Dermis microvascular lymphatic vessel endothelial cell (primary cell): ENCODE measurements at regions not wholly inside any gene's neighbourhood (a gene's known extent, or its start where the extent isn't known, plus 50 kb on each side); places are given as distances from the start of the nearest gene placed in this dataset.
"Not testable (repeated sequence)": the region's sequence is repeated elsewhere in the genome, so short reads cannot be mapped to it uniquely, and the experiment has no call there.

Experiments
- DNase-seq, 2 donors: peaks; one replicate each; pipeline versions ENCODE4 v3.0.0 to v3.0.0-alpha.2; 2010; ENCODE audit warnings: low read depth in 2 of 2

GRCh38 chr13:44149231-44149630 is 224.4 kb upstream of the SERP2 start:
- not testable (repeated sequence) for DNase-seq

- DNase-seq: no peak
These were observed 223.8 kb upstream of the SERP2 start for GRCh38 chr13:44149821-44150220.

DNA sequence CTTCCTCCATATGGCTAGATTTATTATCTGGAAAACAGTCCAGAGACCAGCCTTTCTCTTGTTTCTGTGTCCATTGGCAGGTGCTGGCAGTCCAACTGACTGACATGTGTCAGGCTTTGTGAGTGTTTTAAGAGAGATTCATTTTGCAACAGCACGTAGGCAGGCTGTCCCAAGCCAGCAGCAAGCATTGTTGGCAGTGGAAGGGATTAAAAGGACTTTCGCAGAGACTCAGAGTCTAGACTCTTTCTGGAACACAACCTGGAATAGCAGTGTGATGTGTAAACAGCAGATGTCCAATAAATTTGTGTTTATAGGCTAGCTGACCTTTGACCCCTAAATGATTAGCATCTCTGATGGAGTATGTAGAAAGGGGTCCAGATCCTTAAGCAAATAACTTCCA is 222.2 kb upstream of the SERP2 start:
- no peak for DNase-seq

GRCh38 chr13:44153496-44153895 is 220.1 kb upstream of the SERP2 start:
- no peak for DNase-seq

GRCh38 chr13:44155422-44156293 is 218.0 kb upstream of the SERP2 start:
- peak in 1 of 2 donors; percentile 17 for DNase-seq

DNA sequence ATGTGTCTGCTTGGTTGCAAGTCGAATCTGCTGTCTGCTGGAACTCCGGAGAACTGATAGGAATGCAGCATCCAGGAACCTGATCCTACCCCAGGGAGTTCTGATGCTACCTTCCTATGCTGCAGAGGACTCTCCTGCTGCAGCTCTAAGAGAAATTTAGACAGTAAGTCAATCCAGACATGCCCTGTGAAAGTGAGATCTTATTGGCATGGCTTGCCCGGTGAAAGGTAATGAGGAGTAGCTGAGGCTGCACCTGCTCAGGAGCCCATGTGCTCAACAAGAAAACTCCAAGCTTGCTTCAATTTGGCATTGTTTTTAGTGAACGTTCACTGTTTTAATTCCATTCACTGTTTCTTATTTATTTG is 217.3 kb upstream of the SERP2 start:
- no peak for DNase-seq

DNA sequence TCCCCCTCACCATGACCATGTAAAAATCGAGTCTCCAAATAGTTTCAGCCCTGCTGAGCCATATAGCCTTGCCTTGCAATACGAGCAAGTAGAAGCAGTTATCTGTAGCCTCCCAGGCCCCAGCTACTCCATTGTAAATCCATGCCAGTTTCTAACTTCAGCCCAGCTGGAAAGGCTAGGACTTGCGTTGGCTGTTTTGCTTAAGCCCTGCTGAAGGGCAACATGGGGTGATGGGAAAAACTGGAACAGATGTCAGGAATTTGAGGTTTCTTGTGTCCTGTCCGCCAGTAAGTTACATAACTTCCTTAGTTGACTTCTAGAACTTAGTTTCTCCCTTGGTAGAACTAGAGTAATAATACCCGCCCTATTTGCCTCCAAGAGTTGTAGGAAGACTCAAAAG is 216.0 kb upstream of the SERP2 start:
- DNase-seq: no peak

DNA sequence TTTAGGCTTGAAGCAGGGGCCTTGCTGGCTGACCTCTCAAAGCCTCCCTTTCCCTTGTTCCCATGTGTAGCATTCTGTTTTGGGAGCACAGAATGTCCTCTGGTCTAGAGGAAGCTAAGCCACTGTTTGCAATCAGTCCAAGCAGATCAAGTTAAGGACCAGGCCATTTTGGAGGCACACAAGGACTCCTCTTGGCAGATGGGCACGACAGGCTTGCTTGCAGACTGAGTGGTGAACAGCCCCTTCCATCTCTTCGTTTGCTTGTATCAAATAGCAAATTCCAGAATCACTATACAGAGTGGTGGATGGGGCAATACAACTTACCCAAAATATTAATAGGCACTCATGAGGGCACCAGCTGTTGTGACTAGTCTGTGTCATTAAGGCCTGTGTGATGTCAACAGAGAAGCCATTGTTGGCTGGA is 215.5 kb upstream of the SERP2 start:
- DNase-seq: no peak

DNA sequence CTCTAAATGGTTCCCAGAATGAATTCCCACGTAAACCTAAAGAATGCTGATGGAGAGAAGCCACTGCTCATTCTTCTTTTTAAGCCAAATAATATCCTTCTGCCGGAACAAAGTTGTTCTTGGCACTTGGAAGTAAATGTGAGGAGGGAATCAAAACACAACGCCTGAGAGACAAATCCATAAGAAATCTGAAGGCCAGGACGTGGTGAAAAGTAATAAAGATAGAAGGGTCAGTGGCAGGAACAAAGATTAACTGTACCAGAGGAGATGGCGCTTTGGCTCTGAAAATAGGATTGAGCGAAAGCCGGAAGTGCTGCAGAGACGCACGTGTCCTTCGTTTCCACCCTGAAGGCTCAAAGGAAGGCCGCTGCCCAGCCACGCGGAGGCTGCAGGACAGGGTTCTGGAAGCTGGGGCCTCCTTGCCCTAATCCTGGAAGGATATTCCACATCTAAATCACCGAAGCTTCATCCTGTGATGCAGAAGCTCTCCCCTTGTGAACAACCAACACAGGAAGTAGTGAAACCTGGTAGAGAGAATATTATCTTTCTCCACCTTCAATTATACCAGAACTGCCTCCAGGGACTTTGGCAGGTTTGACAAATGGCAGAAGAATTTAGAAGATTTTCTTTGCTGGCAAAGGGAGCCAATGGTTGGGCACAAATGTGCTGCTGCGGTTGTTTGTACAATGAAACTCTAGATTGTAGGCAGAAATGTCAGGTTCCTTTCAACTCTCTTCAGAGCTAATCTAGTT is 214.6 kb upstream of the SERP2 start:
- DNase-seq: no peak

DNA sequence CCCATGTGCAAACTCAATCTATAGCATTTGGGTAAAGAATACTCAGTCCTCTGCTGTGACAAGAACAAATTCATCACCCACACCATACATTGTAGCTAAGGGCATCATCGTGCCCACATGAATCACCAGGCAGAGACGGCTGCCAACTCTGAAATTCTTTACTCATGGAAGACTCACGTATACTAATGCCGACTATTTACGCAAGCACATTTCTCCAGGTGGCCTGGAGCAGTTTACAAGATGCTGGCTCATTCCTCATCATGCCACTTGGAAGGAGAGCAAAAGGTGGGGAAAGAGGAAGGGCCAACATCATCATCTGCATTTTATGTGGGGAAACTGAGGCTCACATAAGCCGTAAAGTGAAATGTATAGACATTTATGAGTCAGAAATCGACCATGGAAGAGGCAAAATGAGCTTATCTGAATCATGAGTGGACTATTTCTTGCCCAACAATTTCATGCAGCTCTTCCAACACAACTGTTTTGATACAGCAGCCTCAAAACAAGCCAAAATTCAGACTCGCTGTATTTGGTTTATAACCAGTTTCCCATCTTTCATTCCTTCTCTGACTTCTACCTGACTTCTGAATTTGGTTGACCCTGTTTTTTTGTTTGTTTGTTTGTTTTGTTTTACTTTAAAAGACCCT is 213.9 kb upstream of the SERP2 start:
- no peak for DNase-seq

GRCh38 chr13:44160591-44161191 is 212.9 kb upstream of the SERP2 start:
- DNase-seq: no peak

- DNase-seq: no peak
These were observed 210.5 kb upstream of the SERP2 start for GRCh38 chr13:44163108-44163507.

GRCh38 chr13:44165221-44165888 is 208.3 kb upstream of the SERP2 start:
- no peak for DNase-seq

GRCh38 chr13:44165889-44166496 is 207.6 kb upstream of the SERP2 start:
- DNase-seq: no peak

DNA sequence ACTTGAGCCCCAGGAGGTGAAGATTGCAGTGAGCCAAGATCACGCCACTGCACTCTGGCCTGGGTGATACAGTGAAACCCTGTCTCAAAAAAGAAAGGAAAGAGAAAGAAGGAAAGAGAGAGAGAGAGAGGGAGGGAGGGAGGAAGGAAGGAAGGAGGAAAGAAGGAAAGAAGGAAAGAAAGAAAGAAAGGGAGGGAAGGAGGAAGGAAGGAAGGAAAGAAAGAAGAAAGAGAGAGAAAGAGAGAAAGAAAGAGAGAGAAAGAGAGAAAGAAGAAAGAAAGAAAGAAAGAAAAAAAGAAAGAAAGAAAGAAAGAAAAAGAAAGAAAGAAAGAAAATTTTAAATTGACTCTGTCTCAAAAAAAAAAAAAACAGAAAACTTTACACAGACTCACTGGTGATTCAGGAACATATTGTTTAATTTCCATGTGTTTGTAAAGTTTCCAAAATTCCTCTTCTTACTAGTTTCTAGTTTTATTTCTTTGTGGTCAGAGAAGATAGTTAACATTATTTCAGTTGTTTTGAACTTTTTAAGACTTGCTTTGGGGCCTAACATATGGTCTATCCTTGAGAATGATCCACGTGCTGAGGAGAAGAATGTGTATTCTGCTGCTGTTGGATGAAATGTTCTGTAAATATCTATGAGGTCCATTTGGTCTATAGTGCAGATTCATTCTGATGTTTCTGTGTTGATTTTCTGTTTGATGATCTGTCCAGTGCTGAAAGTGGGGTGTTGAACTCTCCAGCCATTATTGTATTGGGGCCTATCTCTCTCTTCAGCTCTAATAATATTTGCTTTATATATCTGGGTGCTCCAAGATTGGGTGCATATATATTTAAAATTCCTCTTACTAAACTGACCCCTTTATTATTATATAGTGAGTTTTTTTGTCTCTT is 204.4 kb upstream of the SERP2 start:
- DNase-seq: no peak

DNA sequence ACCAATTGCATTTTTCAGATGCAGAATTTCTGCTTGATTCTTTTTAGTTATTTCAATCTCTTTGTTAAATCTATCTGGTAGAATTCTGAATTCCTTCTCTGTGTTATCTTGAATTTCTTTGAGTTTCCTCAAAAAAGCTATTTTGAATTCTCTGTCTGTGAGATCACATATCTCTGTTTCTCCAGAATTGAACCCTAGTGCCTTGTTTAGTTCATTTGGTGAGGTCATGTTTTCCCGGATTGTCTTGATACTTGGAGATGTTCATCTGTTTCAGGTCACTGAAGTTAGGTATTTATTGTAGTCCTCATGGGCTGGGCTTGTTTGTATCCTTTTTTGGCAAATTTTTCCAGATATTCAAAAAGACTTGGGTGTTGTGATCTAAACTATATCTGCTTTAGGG is 202.9 kb upstream of the SERP2 start:
- DNase-seq: no peak

DNA sequence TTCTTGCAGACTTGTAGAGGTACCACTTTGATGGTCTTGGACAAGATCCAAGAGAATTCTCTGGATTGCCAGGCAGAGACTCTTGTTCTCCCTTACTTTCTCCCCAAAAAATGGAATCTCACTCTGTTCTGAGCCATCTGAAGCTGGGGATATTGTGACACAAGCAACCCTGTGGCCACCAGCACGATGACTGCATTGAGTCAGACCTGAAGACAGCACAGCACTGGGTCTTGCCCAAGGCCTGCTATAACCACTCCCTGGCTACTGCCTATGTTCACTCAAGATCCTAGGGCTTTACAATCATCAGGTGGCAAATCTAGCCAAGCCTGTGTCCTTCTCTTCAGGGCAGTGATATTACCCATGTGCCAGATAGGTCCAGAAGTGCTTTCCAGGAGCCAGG is 202.5 kb upstream of the SERP2 start:
- no peak for DNase-seq

GRCh38 chr13:44171861-44172260 is 201.8 kb upstream of the SERP2 start:
- DNase-seq: no peak

GRCh38 chr13:44172281-44172810 is 201.3 kb upstream of the SERP2 start:
- DNase-seq: no peak
